Muscle of leg (tissue), 3 donors: ENCODE measurements at regions not wholly inside any gene's neighbourhood (a gene's known extent, or its start where the extent isn't known, plus 50 kb on each side); places are given as distances from the start of the nearest gene placed in this dataset.
A peak's percentile ranks its signal among the peaks of the same experiment; 100 is the strongest.

Experiments used
- DNase-seq: peaks from one replicate; pipeline ENCODE4 v3.0.0; 2013
- H3K27ac ChIP-seq: one replicate; pipeline ENCODE4 v1.5.1; 2013; ENCODE audit warnings: mild to moderate bottlenecking, low read length, control low read depth
- H3K27me3 ChIP-seq: one replicate; pipeline ENCODE4 v1.6.1; 2013; ENCODE audit warnings: low read length; ENCODE audit not compliant: control insufficient read depth, insufficient read depth
- H3K36me3 ChIP-seq: one replicate; pipeline ENCODE4 v1.6.1; 2013; ENCODE audit warnings: low read length; ENCODE audit not compliant: control insufficient read depth, insufficient read depth
- H3K4me1 ChIP-seq: one replicate; pipeline ENCODE4 v1.6.1; 2013; ENCODE audit warnings: low read length; ENCODE audit not compliant: control insufficient read depth, insufficient read depth
- H3K4me3 ChIP-seq: one replicate; pipeline ENCODE4 v1.5.1; 2013; ENCODE audit warnings: low read length, control low read depth
- H3K9me3 ChIP-seq: replicated peaks from 2 replicates; pipeline ENCODE4 v1.6.1; 2013; ENCODE audit warnings: low read depth, low read length; ENCODE audit not compliant: control insufficient read depth
- WGBS: methylation state at CpG from one replicate; pipeline ENCODE4 v1.1.5; 2013; ENCODE audit warnings: missing lambda C conversion rate; ENCODE audit not compliant: insufficient coverage; 5-methylcytosine and 5-hydroxymethylcytosine counted together

DNA sequence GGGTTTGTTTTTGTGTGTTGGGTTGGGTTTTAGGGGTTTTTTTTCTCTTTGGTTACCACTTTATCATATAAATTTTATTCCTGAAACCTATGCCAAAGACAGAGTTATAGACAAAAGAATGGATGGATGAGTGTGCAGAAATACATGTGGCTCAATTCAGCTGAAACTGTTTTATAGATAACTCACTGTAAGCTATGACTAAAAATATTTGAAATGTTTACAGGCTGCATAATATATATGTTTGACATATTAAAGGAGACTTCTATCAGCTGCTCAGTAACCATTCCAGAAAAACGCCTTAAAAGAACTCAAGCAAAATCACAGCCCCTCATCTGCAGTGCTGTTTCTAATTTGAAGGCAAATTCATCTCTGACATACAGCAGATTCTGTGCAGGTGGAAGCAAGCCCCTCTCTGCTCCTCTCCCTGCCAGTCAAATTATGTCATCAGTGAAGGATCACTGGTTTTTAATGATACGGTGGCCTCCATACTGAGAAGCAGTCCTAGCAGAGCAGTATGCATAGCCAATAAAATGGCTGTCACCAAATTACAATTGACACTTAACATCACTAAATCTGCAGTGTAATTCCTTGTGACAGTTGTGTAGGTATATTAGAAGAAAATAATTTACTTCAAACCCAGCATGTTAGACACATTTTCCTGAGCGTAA, 301.6 kb downstream of the NR2F1-AS1 start:
- Histone ChIP-seq H3K27me3 (no peaks in the 10 kb centered on the region), H3K27ac (no peak overlapping the region), H3K36me3 (no peaks in the 10 kb centered on the region), H3K4me3 (no peak overlapping the region), H3K9me3 (no peaks in the 10 kb centered on the region), H3K4me1 (no peaks in the 10 kb centered on the region)
- WGBS: no CpG with 5 or more reads among the region's 3 CpGs
- DNase-seq: no peak

DNA sequence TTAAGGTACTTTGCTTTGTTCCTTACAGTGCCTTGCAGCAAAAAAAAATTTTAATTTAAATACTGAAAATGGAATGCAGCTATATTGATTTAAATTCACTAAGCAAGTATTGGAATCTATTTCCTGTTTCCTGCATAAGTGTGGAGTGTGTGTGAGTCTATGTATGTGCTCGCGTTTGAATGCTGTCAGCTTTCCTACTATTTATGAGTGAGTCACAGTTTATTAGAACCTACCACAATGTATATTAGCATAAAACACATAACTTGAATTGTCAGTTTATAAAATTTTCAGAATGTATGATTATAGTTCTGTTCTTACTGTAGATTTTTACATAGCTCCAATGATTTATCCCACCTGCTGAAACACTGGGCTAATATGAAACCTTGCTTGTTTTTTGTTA, 302.1 kb downstream of the NR2F1-AS1 start:
- WGBS: no CpG with 5 or more reads among the region's 2 CpGs
- H3K36me3 ChIP-seq: no peaks in the 10 kb centered on the region

DNA sequence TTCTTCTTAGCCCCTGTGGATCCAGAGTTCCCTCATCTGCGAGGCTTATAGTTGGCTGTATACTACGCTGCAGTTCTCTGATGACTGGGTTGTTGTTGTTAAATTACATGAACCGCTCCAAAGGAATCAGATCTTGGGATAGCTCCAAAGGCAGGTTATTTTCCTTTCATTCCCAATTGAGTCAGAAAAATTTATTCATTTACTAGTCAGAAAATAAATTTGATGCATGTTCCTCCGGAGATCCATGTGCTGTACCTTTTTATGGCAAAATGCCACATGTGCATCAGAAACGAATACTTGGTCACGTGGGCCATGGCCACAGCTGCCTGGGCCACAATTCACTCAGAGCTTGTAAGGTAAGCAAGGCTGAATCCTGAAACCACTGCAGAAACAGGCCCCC, 304.0 kb downstream of the NR2F1-AS1 start:
- DNase-seq: peak; percentile 19

More for the DNA sequence above, 302.1 kb downstream of the NR2F1-AS1 start:
- Histone ChIP-seq H3K4me1 (no peaks in the 10 kb centered on the region), H3K4me3 (no peak overlapping the region), H3K27ac (no peak overlapping the region), H3K9me3 (no peaks in the 10 kb centered on the region), H3K27me3 (no peaks in the 10 kb centered on the region)
- DNase-seq: no peak

DNA sequence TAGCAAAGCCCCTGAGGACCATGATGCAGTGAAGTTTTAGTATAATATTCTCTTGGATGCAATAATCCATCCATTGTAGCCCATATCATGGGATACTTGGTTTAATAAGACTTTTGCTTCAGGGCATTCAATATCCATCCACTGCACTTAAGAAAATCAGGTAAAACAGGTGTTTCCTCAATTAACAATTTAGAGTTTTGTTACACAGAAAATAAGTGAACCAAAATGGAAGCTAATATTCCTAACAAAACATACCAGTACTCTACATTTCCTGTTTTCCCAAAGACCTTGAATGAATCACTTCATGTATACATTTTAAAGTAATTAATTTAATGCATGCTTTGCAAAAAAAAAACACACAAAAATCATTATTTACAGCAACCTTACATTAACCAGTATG, 305.6 kb downstream of the NR2F1-AS1 start:
- H3K4me3 ChIP-seq: no peak overlapping the region
- H3K36me3 ChIP-seq: no peaks in the 10 kb centered on the region
- DNase-seq: no peak
- H3K27me3 ChIP-seq: no peaks in the 10 kb centered on the region
- H3K27ac ChIP-seq: no peak overlapping the region
- H3K4me1 ChIP-seq: no peaks in the 10 kb centered on the region
- no peaks in the 10 kb centered on the region for H3K9me3 ChIP-seq

More for the DNA sequence above, 304.0 kb downstream of the NR2F1-AS1 start:
- no peaks in the 10 kb centered on the region for H3K36me3 ChIP-seq
- no peaks in the 10 kb centered on the region for H3K27me3 ChIP-seq
- H3K4me1 ChIP-seq: no peaks in the 10 kb centered on the region
- no peak overlapping the region for H3K27ac ChIP-seq
- WGBS: 62% methylated on average over 3 of the region's 6 CpGs
- H3K9me3 ChIP-seq: no peaks in the 10 kb centered on the region
- no peak overlapping the region for H3K4me3 ChIP-seq

DNA sequence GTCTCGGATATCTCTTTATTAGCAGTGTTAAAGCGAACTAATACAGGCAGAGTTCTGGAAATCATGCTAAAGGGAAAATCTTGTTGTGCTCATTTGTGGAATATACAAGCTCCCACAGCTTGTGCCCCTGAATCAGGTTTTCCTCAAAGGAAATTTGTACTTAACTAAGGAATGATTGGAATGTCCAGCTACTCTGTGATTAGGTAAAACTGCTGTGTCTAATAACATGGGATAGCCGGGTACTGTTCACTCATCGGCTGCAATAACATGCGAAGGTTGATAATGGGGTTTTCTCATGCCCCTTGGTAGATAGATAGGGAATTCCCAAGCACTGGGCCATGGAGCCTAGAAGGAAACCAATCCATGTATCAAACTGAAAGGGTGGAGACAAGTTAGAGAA, 306.7 kb downstream of the NR2F1-AS1 start:
- Histone ChIP-seq H3K9me3 (no peaks in the 10 kb centered on the region), H3K4me1 (no peaks in the 10 kb centered on the region), H3K36me3 (no peaks in the 10 kb centered on the region), H3K27me3 (no peaks in the 10 kb centered on the region), H3K4me3 (no peak overlapping the region), H3K27ac (no peak overlapping the region)
- DNase-seq: no peak
- WGBS: 67% methylated on average over 4 of the region's 5 CpGs

DNA sequence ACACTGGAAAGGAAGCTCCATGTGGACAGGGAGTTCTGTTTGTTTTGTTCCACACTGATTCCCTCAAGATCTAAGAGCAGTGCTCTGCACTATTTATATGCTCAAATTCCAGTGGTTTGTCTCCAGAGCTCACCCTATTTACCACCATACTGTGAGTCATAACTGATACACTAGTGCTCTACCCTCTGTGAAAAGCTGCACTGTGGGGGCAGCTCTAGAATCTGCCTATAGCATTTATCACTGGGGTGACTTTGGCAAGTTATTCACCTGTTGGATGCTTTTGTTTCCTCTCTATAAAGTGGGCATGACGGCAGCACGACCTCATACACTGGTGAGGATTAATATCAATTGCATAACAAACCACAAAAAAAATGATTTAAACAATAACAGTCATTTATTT, 307.8 kb downstream of the NR2F1-AS1 start:
- H3K9me3 ChIP-seq: no peaks in the 10 kb centered on the region
- no peaks in the 10 kb centered on the region for H3K4me1 ChIP-seq
- no peak for DNase-seq
- H3K27ac ChIP-seq: no peak overlapping the region
- WGBS: 80% methylated on average over 2 of the region's 2 CpGs
- no peaks in the 10 kb centered on the region for H3K36me3 ChIP-seq
- no peak overlapping the region for H3K4me3 ChIP-seq
- H3K27me3 ChIP-seq: no peaks in the 10 kb centered on the region

DNA sequence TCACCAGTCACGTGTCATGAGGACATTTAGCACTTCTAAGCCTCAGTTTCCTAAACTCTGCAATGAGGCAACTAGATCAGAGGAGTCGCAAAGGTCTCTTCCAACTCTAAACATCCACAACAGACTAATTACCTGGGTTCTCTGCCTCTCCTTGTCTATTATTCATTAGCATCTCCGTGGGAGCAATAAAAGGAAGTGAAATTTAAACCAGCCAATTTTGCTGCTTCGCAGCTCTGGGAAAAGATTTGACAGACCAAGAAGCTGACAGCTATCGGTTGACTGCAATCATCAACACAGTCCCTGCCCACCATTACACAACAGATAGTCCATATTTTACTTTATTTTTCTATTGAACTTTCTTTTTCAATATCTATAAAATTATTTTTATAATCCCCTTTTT, 308.9 kb downstream of the NR2F1-AS1 start:
- no peak for DNase-seq
- Histone ChIP-seq H3K4me1 (no peaks in the 10 kb centered on the region), H3K4me3 (no peak overlapping the region), H3K9me3 (no peaks in the 10 kb centered on the region), H3K27me3 (no peaks in the 10 kb centered on the region), H3K27ac (no peak overlapping the region), H3K36me3 (no peaks in the 10 kb centered on the region)
- 86% methylated on average over 1 of the region's 5 CpGs for WGBS

DNA sequence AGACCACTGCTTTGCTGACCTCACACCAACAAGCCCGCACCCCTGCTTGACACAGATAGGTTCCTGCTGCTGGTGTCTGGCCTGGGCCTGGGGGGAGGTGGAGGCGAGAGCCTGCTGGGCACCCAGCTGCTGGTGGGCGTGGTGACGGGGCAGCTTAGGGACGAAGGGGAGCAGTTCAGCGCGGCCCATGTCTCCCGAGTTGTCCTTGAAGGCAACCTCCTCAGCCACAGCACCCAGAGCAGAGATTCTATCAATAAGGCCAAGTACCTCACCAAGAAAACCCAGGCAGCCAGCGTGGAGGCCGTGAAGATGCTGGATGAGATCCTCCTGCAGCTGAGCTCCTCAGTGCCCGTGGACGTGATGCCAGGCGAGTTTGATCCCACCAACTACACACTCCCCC, 313.3 kb downstream of the NR2F1-AS1 start:
- WGBS: 100% methylated on average over 10 of the region's 13 CpGs
- Histone ChIP-seq H3K4me3 (no peak overlapping the region), H3K27me3 (no peaks in the 10 kb centered on the region), H3K36me3 (no peaks in the 10 kb centered on the region), H3K4me1 (no peaks in the 10 kb centered on the region), H3K27ac (no peak overlapping the region), H3K9me3 (no peaks in the 10 kb centered on the region)
- DNase-seq: no peak

DNA sequence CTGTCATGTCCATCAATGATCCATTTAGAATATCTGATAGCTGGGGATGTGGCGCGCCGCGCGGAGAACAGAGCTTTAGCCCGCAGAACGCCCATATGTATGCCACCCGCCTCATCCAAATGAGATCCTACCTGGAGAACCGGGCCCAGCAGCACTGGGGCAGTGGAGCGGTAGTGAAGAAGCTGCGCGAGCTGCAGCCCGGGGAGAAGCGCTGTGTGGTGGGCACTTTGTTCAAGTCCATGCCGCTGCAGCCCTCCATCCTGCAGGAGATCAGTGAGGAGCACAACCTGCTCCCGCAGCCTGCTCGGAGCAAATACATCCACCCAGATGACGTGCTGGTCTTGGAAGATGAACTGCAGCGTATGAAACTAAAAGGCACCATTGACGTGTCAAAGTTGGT, 313.7 kb downstream of the NR2F1-AS1 start:
- 97% methylated on average over 20 of the region's 20 CpGs for WGBS
- no peaks in the 10 kb centered on the region for H3K9me3 ChIP-seq

DNA sequence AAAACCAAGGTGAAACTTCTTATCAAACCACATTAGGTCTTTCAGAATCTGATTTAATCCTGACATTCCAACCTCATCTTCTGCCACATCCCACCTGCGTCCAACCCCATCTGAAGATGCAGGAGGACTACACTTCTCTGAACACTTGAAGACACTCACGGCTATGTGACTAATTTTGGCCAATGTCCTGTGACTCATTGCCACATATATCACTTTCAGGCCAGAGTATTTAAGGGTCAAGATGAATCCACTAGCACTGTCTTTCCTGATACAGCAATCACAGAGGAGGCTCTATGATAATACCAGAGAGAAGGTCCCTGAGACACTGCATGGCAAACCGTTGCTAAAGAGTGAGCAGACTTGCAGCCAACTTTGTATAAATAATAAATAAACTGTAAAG, 323.4 kb downstream of the NR2F1-AS1 start:
- 92% methylated on average over 2 of the region's 3 CpGs for WGBS
- no peaks in the 10 kb centered on the region for H3K36me3 ChIP-seq
- DNase-seq: no peak
- no peak overlapping the region for H3K4me3 ChIP-seq
- no peaks in the 10 kb centered on the region for H3K9me3 ChIP-seq
- H3K4me1 ChIP-seq: no peaks in the 10 kb centered on the region
- H3K27me3 ChIP-seq: no peaks in the 10 kb centered on the region
- H3K27ac ChIP-seq: no peak overlapping the region

More for the DNA sequence above, 313.7 kb downstream of the NR2F1-AS1 start:
- Histone ChIP-seq H3K36me3 (no peaks in the 10 kb centered on the region), H3K27me3 (no peaks in the 10 kb centered on the region), H3K27ac (no peak overlapping the region), H3K4me3 (no peak overlapping the region), H3K4me1 (no peaks in the 10 kb centered on the region)
- no peak for DNase-seq

DNA sequence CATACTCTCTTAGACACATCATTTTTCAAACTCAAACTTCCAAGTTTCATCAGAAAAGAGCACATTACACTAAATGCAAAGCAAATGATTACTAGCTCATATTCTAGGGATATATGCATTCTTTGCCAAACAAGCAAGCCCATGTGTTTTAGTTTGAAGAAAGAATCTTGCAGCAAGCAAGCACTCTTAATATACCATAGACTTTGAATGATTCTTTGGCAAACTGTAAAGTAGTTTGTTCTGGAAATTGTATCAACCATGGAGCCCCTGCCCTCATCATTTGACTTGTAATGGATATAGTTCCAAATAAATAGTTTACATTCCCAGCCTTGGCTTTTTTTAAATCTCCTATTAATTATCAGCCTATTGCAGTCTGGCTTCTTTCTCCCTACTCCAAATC, 325.2 kb downstream of the NR2F1-AS1 start:
- H3K9me3 ChIP-seq: no peaks in the 10 kb centered on the region
- peak; percentile 25 for DNase-seq
- H3K4me1 ChIP-seq: no peaks in the 10 kb centered on the region
- H3K36me3 ChIP-seq: no peaks in the 10 kb centered on the region
- H3K27ac ChIP-seq: no peak overlapping the region
- H3K4me3 ChIP-seq: no peak overlapping the region
- no peaks in the 10 kb centered on the region for H3K27me3 ChIP-seq
